TTC549 (cell line): ENCODE measurements at regions not wholly inside any gene's neighbourhood (a gene's known extent, or its start where the extent isn't known, plus 50 kb on each side); places are given as distances from the start of the nearest gene placed in this dataset.
A peak's percentile ranks its signal among the peaks of the same experiment; 100 is the strongest.

Source experiments
- FAIRE-seq: peaks from 2 replicates; lab custom pipeline; 2012; peaks lifted over from hg19 to GRCh38; lab: Jason Lieb, UNC

DNA sequence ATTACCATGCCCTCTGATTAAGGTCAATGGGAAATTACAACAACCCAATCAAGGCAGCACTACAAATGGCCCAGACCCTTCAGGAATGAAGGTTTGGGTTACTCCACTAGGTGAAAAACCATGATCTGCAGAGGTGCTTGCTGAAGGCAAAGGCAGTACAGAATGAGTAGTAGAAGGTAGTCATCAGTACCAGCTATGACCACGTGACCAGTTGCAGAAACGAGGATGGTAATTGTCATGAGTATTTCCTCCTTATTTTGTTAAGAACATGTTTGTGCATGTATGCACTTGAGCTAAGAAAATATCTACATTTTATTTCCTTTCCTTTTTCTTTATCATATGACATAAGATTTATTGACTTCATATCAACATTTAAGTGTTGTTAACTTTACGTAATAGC lies 607.1 kb downstream of the KCNT2 start:
- FAIRE-seq = peak; percentile 36

- no peak for FAIRE-seq
Measured at GRCh38 chr1:195999022-195999421, 609.2 kb downstream of the KCNT2 start.

GRCh38 chr1:195981448-195982139 lies 626.6 kb downstream of the KCNT2 start:
- FAIRE-seq = no peak

DNA sequence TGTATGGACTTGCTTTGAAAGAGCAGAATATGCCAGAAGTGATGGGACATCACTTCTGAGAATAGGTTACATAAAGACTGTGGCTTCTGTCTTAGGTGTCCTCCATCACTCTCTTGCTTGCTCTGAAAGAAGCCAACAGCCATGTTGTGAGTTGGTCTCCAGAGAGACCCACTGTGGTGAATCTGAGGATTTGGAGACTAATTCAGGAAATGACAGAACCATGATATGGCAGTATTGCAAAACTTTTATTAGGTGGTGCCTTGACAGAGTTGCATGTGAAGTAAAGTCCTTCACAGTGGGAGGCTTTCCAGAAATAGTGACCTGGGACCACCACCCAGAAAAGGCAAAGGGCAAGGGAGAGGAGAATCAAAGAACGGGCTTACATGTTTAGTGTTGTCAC lies 628.6 kb downstream of the KCNT2 start:
- FAIRE-seq = no peak

GRCh38 chr1:195973311-195973904 lies 634.8 kb downstream of the KCNT2 start:
- no peak for FAIRE-seq

DNA sequence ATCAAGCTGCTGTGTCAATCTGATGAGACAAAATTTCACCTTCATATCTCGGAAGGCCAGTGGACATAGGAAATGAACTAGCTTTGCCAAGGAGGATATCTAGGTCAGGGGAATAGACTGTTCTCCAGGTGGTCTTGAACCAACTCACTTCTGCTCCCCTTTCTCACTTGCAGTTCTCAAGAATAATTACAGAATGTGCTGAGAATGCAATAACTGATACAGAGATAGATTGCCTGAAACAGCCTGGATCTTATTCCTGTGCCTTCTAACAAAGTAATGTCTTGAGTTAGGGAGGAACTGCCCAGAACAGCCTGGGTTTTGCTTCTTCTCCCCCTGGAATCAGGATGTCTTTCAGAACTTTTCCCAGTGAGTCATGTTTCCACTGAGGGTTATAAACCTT lies 636.7 kb downstream of the KCNT2 start:
- no peak for FAIRE-seq

- no peak for FAIRE-seq
Measured at GRCh38 chr1:195970209-195970608, 638.0 kb downstream of the KCNT2 start.

- no peak for FAIRE-seq
Measured at GRCh38 chr1:195965475-195965874, 642.8 kb downstream of the KCNT2 start.

DNA sequence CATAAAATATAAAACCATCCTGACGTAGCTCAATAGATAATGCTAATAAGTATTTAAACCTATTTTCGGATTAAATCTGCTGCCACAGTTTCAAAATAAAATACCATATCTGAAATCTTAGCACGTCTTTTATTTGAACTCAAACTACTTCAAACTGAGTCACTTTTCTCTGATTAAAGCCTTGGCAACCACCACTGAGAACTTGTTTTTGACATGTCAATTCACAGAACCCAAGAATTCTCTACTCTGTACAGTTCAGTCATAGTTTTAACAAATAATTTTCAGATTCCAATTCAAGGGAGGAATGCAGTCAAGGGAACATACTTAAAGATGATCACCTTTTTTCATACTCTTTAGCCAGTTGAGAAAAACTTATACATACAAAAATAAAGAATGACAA lies 643.2 kb downstream of the KCNT2 start:
- FAIRE-seq = no peak

- FAIRE-seq = no peak
Measured at GRCh38 chr1:195964516-195964915, 643.7 kb downstream of the KCNT2 start.

DNA sequence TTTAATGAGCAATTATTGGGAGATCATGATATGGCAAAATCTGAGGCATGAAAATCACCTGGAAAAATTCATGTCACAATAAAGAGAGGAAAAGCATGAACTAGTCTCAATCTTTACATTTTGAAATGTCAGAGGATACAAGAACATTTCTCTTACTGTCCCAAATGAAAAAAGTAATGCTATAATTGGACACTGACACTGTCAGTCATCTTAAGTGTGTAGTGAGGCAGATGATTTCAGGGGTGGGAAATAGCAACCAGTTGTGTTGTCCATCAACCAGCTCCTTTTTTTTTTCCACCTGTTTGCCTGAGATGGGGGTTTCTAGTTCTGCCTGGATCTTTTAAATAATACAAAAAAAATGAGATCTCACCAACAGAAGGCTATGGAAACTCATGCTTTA lies 646.2 kb downstream of the KCNT2 start:
- no peak for FAIRE-seq

GRCh38 chr1:195960580-195960979 lies 647.7 kb downstream of the KCNT2 start:
- FAIRE-seq = no peak

DNA sequence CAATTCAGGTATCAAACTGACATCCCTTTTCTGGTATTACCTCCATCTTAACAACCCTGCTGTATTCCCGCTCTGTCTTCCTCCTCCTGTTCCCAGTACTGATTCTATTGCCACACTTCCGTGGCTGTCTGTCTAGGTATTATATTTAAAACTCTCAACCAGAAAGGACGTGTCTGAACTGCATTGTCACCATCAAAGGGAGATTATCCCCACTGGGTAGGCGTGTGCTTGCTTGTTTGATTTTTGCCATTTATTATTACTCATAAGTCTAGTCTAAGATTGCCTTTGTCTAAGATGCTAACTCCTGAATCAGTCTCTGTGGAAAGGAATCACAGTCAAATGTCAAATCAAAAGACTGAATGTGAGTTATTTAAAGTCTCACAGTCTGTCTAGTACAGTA lies 650.1 kb downstream of the KCNT2 start:
- FAIRE-seq = no peak

GRCh38 chr1:195956845-195957244 lies 651.4 kb downstream of the KCNT2 start:
- no peak for FAIRE-seq

DNA sequence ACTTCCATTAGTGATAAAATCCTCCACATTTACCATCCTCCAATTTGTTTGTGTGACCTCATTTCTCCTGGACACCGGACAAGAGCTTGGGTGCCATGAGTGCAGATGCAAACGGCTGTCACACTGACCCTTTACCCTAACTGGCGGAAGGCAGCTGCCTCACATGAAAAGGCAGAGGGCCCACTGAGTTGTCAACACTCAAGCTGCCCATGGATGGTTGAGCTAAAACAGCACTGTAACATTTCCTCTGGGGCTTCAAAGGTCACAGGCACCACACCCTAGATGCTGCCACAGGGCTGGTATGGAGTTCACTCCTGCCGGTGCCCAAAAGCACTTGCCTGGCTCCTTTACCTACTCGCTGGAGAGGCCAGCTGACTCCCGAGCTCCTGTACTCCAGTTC lies 653.4 kb downstream of the KCNT2 start:
- FAIRE-seq = no peak

- FAIRE-seq = no peak
Measured at GRCh38 chr1:195951313-195951712, 656.9 kb downstream of the KCNT2 start.

DNA sequence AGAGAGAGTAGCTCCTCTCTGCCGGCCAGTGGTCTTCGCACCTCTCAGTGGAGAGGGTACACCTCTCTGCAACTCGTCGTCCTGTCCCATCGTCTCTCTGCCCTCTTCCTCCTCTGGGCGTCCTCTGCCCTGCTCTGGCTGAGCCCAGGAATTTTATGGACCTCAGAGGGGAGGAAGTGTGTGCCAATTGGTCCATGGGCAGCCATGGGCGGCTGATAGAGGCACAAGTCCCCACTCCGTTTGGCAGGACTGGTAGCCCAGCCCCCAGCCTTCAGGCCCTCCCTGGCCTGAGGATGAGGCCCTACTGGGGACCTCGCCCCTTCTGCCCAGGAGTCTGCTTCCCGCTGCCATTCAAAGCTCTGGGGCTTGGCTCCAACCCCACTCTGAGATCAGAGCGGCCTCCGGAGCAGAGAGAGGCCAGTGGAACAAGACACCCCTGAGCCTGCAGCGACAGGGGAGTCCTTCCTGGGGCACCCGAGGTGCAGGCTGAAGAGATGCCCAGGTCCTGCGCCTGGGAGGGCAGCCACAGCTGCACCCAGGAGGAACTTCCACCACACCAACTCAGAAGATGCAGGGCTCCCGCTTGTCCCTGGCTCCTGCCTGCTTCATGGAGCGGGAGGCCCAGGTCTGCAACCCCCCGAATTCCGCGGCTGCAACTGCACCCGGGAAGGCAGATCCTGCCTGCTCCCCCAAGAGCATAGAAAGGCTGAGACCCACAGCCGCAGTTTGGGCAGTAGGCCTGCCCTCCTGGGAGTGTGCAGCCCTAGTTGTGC lies 659.9 kb downstream of the KCNT2 start:
- no peak for FAIRE-seq

DNA sequence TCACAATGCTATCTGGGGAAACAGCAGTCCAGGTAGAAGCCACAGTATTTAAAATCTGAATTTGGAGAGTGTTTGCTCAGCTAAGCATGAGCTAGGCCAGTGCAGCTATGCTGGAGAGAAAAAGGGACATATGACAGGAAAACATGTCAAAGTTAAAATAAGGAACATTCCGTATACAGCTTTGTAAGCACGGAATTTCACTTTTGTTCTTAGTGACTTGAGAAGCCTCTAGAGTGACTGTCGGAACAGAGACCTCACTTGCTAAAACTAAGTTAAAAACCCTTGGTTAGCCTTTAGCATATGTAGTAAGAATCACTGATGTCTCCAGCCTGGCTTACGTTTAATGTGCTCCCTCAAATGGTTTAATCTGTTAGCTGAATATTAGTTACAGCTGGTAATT lies 661.7 kb downstream of the KCNT2 start:
- FAIRE-seq = no peak

- no peak for FAIRE-seq
Measured at GRCh38 chr1:195941795-195942194, 666.4 kb downstream of the KCNT2 start.

- no peak for FAIRE-seq
Measured at GRCh38 chr1:195941314-195941713, 666.9 kb downstream of the KCNT2 start.

DNA sequence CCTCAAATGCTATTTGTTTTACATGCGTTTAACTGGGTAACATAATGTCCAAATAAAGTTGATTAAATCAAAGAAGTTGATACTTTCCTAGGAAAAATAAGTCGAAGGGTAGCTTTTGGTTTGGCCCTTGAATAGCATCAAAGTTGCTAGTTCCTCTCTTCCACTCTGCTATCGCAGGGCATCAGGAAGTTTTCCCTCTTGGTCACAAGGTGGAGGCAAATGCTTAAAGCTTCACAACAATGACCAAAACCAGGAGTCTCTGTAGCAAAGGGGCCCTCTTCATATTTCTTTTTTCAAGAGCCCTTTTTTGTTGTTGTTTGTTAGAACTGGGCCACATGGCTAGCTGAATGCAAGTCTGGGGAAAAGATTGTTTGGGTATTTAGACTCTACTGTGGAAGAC lies 668.4 kb downstream of the KCNT2 start:
- no peak for FAIRE-seq

DNA sequence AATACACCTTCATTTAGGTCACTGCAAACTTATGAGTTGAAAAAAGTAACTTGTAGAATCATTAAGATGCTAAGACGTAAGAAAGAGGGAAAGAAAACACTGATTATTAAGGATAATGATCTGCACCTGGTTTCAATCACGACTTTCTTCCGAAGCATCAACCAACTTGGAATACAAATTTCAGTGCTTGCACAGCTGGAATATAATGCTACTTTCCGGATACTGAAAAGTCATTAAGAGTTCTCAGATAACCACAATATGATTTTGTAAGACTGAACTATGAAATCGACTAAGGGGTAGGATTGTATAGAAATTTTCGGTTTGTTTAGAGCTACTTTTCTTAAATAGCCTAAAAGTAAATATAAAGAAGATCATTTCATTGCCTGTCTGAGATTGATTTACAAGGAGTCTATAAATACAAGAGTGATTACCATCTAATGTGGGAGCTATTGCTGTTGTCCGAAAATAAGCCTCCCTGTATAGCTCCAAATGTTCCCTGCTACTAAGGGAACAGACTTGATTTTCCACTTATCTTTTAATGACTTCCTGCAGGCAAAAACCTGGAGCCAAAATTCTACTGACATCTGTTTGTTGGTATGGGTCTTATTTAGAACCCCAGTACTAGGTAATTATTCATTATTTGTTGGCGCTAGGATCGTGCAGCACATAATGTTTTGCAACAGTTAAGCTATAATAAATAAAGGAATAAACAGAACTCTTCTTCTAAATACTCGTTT lies 673.3 kb downstream of the KCNT2 start:
- no peak for FAIRE-seq

- FAIRE-seq = no peak
Measured at GRCh38 chr1:195933835-195934234, 674.4 kb downstream of the KCNT2 start.
